GM21447 (cell line): ENCODE measurements at regions not wholly inside any gene's neighbourhood (a gene's known extent, or its start where the extent isn't known, plus 50 kb on each side); places are given as distances from the start of the nearest gene placed in this dataset.

Source experiments
- ATAC-seq: cut with Tn5 transposase; IDR thresholded peaks from one replicate; pipeline ENCODE4 v1.9.1; 2021; ENCODE audit not compliant: unreplicated experiment

DNA sequence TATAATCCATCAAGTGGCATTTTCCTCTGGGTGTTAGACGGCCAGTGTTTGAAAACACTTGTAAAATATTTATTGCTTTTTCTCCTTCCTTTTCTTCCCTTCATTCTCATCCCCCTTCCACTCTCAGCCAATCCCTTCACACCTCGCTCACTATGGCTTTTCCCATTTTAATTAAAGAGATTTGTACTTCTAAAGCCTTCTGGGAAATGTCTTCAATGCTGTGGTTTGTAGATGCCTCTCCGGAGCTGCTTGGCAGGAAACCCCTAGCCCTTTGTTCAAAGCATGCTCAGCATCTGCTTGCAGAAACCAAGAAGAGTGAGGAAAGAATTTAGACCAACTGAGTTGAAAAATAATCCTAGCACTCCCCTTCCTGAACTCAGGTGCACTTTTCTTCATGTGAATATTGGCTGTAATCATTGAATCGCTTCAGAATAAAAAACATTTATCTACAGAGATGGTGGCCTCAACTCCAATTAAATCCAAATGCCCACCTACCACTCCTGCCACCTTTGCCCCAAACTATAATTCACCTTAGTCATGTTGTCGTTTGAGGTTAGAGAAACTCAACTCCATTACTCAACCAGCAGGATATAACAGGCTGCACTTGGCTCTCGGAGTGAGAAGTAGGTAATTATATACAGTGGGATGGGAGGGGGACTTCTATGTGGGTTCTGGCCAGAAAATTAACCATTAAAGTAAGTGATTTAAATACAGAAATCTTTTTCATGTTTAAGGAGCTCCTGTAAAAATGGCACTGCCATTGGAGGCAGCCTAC, 659.4 kb upstream of the CAMK1G start:
- no peak for ATAC-seq

DNA sequence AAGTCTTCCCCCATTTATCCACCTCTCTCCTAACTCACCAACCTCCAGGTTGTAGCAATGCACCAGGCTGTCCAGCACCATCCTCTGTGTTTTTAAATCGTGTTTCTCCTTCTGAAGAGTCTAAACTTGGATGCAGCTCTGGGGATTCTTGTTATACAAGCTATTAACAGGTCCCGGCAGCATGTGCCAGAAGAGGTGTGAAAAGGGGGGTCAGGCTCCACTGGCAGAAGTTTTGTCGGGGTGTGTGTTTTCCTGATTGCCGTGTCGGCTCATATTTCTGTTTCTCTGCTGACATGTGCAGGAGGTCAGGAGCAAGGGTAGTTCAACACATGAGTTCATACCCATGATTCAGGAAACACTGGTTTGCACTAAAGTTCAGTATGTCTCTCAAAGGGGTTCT, 658.6 kb upstream of the CAMK1G start:
- ATAC-seq: no peak

- no peak for ATAC-seq
Observed at GRCh38 chr1:208928349-208929010, 655.0 kb upstream of the CAMK1G start.

- ATAC-seq: no peak
Observed at GRCh38 chr1:208929575-208929974, 653.9 kb upstream of the CAMK1G start.

- no peak for ATAC-seq
Observed at GRCh38 chr1:208931936-208932335, 651.6 kb upstream of the CAMK1G start.

- no peak for ATAC-seq
Observed at GRCh38 chr1:208933984-208934525, 649.5 kb upstream of the CAMK1G start.

DNA sequence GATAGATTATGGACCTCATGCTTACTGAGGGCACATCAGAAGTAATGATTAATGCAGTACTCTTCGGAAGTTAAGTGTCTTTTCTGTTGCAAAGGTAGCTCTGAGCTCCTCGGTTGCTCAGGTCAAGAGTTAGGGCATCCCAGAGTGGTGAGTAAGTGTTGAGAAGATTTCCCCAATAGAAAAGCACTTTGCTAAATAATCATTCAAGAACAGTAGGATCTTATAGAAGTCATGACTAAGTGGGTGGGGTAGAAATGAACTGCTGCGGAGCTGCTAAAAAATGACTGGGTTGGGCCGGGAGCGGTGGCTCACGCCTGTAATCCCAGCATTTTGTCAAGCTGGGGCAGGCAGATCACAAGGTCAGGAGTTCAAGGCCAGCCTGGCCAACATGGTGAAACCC, 648.6 kb upstream of the CAMK1G start:
- no peak for ATAC-seq

- ATAC-seq: no peak
Observed at GRCh38 chr1:208935517-208936187, 647.9 kb upstream of the CAMK1G start.

DNA sequence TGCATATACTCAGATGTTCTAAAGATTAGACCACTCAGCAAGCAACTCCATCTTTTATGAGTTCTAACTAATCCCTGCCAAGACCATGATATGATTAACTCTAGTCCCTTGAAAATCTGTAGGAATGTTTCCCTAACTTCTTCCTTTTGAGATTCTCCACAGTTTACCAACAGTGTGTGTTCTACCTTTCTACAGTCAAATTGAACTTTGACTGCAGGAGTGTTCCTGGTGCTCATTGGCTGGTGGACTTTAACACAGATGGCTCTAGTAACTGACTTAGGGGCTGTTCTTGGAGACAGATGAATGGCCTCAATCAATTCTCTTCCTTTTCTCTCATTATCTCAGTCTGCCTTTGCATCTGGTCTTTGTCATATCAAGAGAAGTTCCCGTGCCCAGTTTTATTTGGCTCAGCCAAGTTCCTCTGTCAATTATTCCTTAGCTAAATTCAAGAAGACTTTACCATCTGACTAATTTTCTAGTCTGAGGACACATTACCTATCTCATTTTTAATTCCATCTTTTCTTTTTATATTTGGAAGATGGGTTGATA, 643.9 kb upstream of the CAMK1G start:
- ATAC-seq: no peak

GRCh38 chr1:208942394-208943130, 641.0 kb upstream of the CAMK1G start:
- no peak for ATAC-seq

DNA sequence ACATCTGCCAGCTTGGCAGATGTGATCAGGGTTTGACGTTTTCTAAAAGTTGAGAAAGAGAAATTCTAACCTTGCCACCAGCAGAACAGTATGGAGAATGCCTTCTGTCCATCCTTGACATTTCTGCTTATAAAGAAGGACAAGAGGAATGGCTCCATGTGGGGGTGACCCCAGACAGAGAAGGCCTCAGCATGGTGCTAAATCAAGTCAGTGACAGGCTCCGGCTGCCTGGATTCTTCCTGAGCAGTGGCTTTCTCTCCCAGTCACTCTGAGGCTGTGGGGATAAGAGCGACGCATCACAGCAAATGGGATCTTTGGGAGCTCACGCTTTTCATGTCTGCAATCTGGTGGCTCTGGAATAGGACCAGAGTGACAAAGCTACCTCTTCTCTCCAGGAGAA, 640.2 kb upstream of the CAMK1G start:
- ATAC-seq: no peak

DNA sequence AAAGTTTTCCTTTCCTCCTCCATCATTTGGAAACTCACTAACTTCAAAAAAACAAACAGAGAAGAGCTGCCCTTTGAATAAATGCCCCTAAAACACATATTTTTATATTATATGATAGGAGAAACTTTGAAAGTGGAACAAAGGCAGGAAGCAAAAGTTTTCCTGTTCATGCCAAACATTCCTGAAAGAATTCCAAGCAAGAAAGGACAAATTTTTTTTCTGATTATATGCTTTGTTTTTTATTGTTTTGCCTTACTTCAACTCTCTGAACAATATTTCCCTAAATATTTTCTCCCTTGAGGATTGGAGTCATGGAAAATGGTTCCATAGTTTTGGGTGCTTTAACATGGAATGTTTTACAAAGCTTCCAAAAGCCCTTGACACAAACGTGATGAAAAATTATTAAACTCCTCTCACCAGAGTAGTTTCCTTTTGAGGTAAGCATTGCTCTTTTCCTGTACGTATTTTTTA, 638.5 kb upstream of the CAMK1G start:
- no peak for ATAC-seq

DNA sequence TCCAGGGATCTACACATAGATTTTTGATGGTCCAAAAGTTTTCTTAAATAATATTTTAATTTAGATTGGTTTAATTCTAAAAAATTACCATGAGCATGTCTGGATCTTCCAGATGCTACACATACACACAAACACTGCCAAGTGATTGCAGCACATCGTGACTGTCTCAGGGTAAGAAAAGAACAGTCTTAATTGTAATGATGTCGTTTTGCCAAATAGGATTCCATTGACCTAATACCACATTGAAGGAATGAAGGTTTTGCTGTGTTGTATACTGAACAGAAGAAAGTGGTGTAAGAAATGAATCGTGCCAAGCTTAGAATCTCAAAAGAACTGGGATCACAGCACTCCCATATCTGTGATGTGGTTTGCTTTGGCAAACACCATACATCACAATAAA, 633.3 kb upstream of the CAMK1G start:
- no peak for ATAC-seq

GRCh38 chr1:208951026-208951525, 632.4 kb upstream of the CAMK1G start:
- ATAC-seq: no peak

GRCh38 chr1:208951908-208952307, 631.6 kb upstream of the CAMK1G start:
- no peak for ATAC-seq

DNA sequence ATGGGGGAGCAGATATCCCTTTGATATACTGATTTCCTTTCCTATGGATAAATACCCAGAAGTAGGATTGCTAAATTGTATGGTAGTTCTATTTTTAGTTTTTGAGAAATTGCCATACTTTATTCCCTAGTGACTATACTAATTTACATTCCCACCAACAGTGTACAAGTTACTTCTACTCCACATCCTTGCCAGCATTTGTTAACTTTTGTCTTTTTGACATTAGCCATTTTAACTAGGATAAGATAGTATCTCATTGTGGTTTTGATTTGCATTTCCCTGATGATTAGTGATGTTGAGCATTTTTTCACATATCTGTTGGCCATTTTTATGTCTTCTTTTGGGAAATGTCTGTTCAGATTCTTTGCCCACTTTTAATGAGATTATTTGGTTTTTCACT, 620.6 kb upstream of the CAMK1G start:
- ATAC-seq: no peak

DNA sequence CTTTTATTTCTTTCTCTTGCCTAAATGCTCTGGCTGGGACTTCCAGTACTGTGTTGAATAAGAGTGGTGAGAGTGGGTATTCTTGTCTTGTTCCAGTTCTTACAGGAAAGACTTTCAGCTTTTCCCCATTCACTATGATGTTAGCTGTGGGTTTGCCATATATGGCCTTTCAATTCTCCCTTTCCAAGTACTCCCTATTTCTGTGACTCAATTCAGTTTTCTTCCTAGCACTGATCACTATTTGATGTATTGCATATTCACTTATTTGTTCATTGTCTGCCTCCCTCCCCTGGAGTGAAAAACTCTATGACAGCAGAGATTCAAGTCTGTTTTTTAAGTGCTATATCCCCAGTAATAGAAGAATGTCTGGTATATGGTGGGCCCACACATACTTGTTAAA, 618.2 kb upstream of the CAMK1G start:
- ATAC-seq: no peak

DNA sequence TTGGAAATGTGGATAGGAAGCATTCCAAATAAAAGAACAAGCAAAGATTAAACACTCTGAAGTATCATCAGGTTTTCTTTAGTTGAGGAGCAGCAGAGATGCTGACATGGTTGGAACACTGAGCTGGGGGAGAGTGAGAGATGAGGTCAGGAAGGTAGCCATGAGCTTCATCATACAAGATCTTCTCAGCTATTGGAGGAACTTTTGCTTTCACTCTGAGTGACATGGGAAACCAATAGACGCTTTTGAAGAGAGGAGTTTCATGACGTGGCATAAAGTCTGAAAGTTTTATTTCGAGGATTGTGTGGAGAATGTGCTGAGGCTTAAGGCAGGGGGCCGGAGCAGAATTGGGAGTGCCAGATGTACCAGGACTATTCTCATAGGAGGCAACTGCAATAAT, 616.2 kb upstream of the CAMK1G start:
- no peak for ATAC-seq

GRCh38 chr1:208974717-208975116, 608.8 kb upstream of the CAMK1G start:
- ATAC-seq: no peak

- ATAC-seq: no peak
Observed at GRCh38 chr1:208975456-208975855, 608.1 kb upstream of the CAMK1G start.

DNA sequence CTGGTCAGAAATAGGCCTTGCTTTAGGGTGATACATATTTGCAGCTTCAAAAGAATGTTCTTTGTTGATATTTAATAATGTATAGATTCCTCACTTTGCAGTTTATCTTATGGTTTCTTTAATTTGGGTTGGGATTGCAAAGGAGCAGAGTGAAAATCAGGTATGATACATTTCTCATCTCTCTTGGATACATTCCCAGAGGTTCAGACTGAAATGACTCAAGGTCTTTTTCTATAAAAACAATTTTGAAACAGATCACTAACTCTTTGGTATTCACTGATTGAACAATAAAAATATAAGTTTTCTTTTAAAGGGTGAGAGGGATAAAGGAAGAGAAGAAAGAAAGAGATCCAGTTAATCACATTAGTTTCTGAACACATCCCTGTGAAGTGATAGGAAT, 606.5 kb upstream of the CAMK1G start:
- ATAC-seq: no peak
